Activated CD4-positive, alpha-beta T cell treated with anti-CD3 and anti-CD28 coated beads for 36 hours (primary cell): ENCODE measurements at regions not wholly inside any gene's neighbourhood (a gene's known extent, or its start where the extent isn't known, plus 50 kb on each side); places are given as distances from the start of the nearest gene placed in this dataset.
"Not testable (repeated sequence)": the region's sequence is repeated elsewhere in the genome, so short reads cannot be mapped to it uniquely, and the experiment has no call there.

ENCODE experiments used
- ATAC-seq: fragments of 200-7000 bp; cut with Tn5 transposase; one replicate; pipeline ENCODE4 v1.10.0; 2021; ENCODE audit warnings: mild to moderate bottlenecking, moderate library complexity
- CTCF ChIA-PET: fragments of 350-600 bp; sonication (Branson Sonifier 250); formaldehyde crosslinking; loops from one replicate; lab custom pipeline; 2021; ENCODE audit warnings: antibody characterized with exemption; lab: Charles Lee
- POLR2A ChIA-PET: fragments of 350-600 bp; sonication (Branson Sonifier 250); formaldehyde crosslinking; loops from one replicate; lab custom pipeline; 2021; ENCODE audit warnings: antibody characterized with exemption, inconsistent platforms; lab: Charles Lee
- DNase-seq: peaks from one replicate; pipeline ENCODE4 v3.0.0-alpha.2; 2020
- H3K27ac Mint-ChIP-seq: one replicate; pipeline ENCODE4 v1.8.0; 2021; ENCODE audit warnings: mixed read lengths
- H3K27me3 Mint-ChIP-seq: one replicate; pipeline ENCODE4 v1.8.0; 2021; ENCODE audit warnings: mixed read lengths
- H3K36me3 Mint-ChIP-seq: one replicate; pipeline ENCODE4 v1.8.0; 2021; ENCODE audit warnings: low read depth, mixed read lengths
- H3K4me1 Mint-ChIP-seq: one replicate; pipeline ENCODE4 v1.8.0; 2021; ENCODE audit warnings: mixed read lengths
- H3K4me3 Mint-ChIP-seq: one replicate; pipeline ENCODE4 v1.8.0; 2021; ENCODE audit warnings: mild to moderate bottlenecking, moderate library complexity, mixed read lengths
- H3K9me3 Mint-ChIP-seq: one replicate; pipeline ENCODE4 v1.8.0; 2021; ENCODE audit warnings: low read depth, mixed read lengths
- intact Hi-C, 2 experiments: fragments of 100-400 bp; cut with DNase I in 1 of 2; cut with micrococcal nuclease in 1 of 2; formaldehyde crosslinking; loops; one replicate each; pipeline versions ENCODE4 v1.14.2 to v1.15.1; 2022 to 2024; cut with DNase I, micrococcal nuclease

GRCh38 chr3:26460985-26461384 lies 161.6 kb upstream of the LRRC3B start:
- POLR2A ChIA-PET, result no interaction called here
- H3K9me3 Mint-ChIP-seq, result peaks cover 7% of the 10 kb centered on the region
- CTCF ChIA-PET, result no interaction called here
- no peaks in the 10 kb centered on the region for H3K27me3 Mint-ChIP-seq
- no peak overlapping the region for H3K27ac Mint-ChIP-seq
- no peaks in the 10 kb centered on the region for H3K4me1 Mint-ChIP-seq
- intact Hi-C loops, result no loop called here
- no peak overlapping the region for H3K4me3 Mint-ChIP-seq
- no peak for DNase-seq
- H3K36me3 Mint-ChIP-seq, result no peaks in the 10 kb centered on the region
- ATAC-seq, result no peak

- Mint-ChIP-seq H3K36me3 (no peaks in the 10 kb centered on the region), H3K9me3 (peaks cover 4% of the 10 kb centered on the region), H3K27me3 (no peaks in the 10 kb centered on the region), H3K4me1 (no peaks in the 10 kb centered on the region), H3K4me3 (no peak overlapping the region), H3K27ac (no peak overlapping the region)
- ChIA-PET POLR2A (no interaction called here), CTCF (no interaction called here)
- intact Hi-C loops, result no loop called here
- DNase-seq, result no peak
- ATAC-seq, result no peak
Measured at GRCh38 chr3:26472345-26472744, 150.2 kb upstream of the LRRC3B start.

- CTCF ChIA-PET, result no interaction called here
- Mint-ChIP-seq H3K4me1 (no peaks in the 10 kb centered on the region), H3K27me3 (no peaks in the 10 kb centered on the region), H3K36me3 (no peaks in the 10 kb centered on the region), H3K27ac (no peak overlapping the region), H3K4me3 (no peak overlapping the region), H3K9me3 (peaks cover 3% of the 10 kb centered on the region)
- DNase-seq (no peak), ATAC-seq (no peak)
- intact Hi-C loops, result no loop called here
- POLR2A ChIA-PET, result no interaction called here
Measured at GRCh38 chr3:26474706-26475105, 147.9 kb upstream of the LRRC3B start.

GRCh38 chr3:26480377-26480776 lies 142.2 kb upstream of the LRRC3B start:
- no peak for ATAC-seq
- Mint-ChIP-seq H3K27ac (no peak overlapping the region), H3K9me3 (peaks cover 4% of the 10 kb centered on the region), H3K4me3 (no peak overlapping the region), H3K36me3 (no peaks in the 10 kb centered on the region), H3K4me1 (no peaks in the 10 kb centered on the region), H3K27me3 (peaks cover 2% of the 10 kb centered on the region)
- CTCF ChIA-PET, result no interaction called here
- intact Hi-C loops, result no loop called here
- no peak for DNase-seq
- POLR2A ChIA-PET, result no interaction called here

- H3K9me3 Mint-ChIP-seq, result peaks cover 7% of the 10 kb centered on the region
Measured at GRCh38 chr3:26484140-26484539, 138.4 kb upstream of the LRRC3B start.

GRCh38 chr3:26498271-26498670 lies 124.3 kb upstream of the LRRC3B start:
- ChIA-PET POLR2A (no interaction called here), CTCF (interaction anchor here (0.7 kb wide), 1 partner anchor 93 kb away, joined by 3 read pairs; no protein-coding TSS in a partner anchor)
- ATAC-seq, result no peak
- no peak overlapping the region for H3K4me3 Mint-ChIP-seq
- no peaks in the 10 kb centered on the region for H3K27me3 Mint-ChIP-seq
- intact Hi-C loops, result no loop called here
- H3K36me3 Mint-ChIP-seq, result no peaks in the 10 kb centered on the region
- peaks cover 6% of the 10 kb centered on the region for H3K9me3 Mint-ChIP-seq
- no peak for DNase-seq
- H3K27ac Mint-ChIP-seq, result no peak overlapping the region
- no peaks in the 10 kb centered on the region for H3K4me1 Mint-ChIP-seq

More at GRCh38 chr3:26484140-26484539, 138.4 kb upstream of the LRRC3B start:
- H3K27me3 Mint-ChIP-seq, result peaks cover 2% of the 10 kb centered on the region
- no peaks in the 10 kb centered on the region for H3K36me3 Mint-ChIP-seq
- no peak overlapping the region for H3K27ac Mint-ChIP-seq
- CTCF ChIA-PET, result no interaction called here
- ATAC-seq, result no peak
- POLR2A ChIA-PET, result no interaction called here
- no peaks in the 10 kb centered on the region for H3K4me1 Mint-ChIP-seq
- H3K4me3 Mint-ChIP-seq, result no peak overlapping the region
- no peak for DNase-seq
- intact Hi-C loops, result no loop called here

- H3K4me3 Mint-ChIP-seq, result no peak overlapping the region
- H3K9me3 Mint-ChIP-seq, result peaks cover 6% of the 10 kb centered on the region
- H3K4me1 Mint-ChIP-seq, result no peaks in the 10 kb centered on the region
- no peak for ATAC-seq
- POLR2A ChIA-PET, result no interaction called here
- H3K27me3 Mint-ChIP-seq, result no peaks in the 10 kb centered on the region
- H3K36me3 Mint-ChIP-seq, result no peaks in the 10 kb centered on the region
- CTCF ChIA-PET, result interaction anchor here (0.8 kb wide), 1 partner anchor 144 kb away, joined by 4 read pairs; no protein-coding TSS in a partner anchor
- intact Hi-C loops, result no loop called here
- no peak for DNase-seq
- H3K27ac Mint-ChIP-seq, result no peak overlapping the region
Measured at GRCh38 chr3:26505399-26505798, 117.2 kb upstream of the LRRC3B start.

- H3K9me3 Mint-ChIP-seq, POLR2A ChIA-PET, CTCF ChIA-PET, H3K27ac Mint-ChIP-seq, H3K36me3 Mint-ChIP-seq, H3K4me3 Mint-ChIP-seq, DNase-seq, intact Hi-C loops, H3K4me1 Mint-ChIP-seq, ATAC-seq, H3K27me3 Mint-ChIP-seq: not testable (repeated sequence)
Measured at GRCh38 chr3:26514445-26515029, 108.0 kb upstream of the LRRC3B start.

- Mint-ChIP-seq H3K27me3 (no peaks in the 10 kb centered on the region), H3K36me3 (no peaks in the 10 kb centered on the region), H3K4me1 (no peaks in the 10 kb centered on the region), H3K27ac (no peak overlapping the region), H3K9me3 (peaks cover 6% of the 10 kb centered on the region), H3K4me3 (no peak overlapping the region)
- DNase-seq (no peak), ATAC-seq (no peak)
- ChIA-PET POLR2A (no interaction called here), CTCF (no interaction called here)
- intact Hi-C loops, result no loop called here
Measured at GRCh38 chr3:26515351-26515750, 107.2 kb upstream of the LRRC3B start.

- intact Hi-C loops, result no loop called here
- Mint-ChIP-seq H3K36me3 (no peaks in the 10 kb centered on the region), H3K9me3 (peaks cover 27% of the 10 kb centered on the region), H3K27me3 (no peaks in the 10 kb centered on the region), H3K4me1 (no peaks in the 10 kb centered on the region), H3K4me3 (no peak overlapping the region), H3K27ac (no peak overlapping the region)
- ChIA-PET CTCF (no interaction called here), POLR2A (no interaction called here)
- ATAC-seq (no peak), DNase-seq (no peak)
Measured at GRCh38 chr3:26521261-26521660, 101.3 kb upstream of the LRRC3B start.

GRCh38 chr3:26522919-26523318 lies 99.7 kb upstream of the LRRC3B start:
- DNase-seq (no peak), ATAC-seq (no peak)
- no peaks in the 10 kb centered on the region for H3K4me1 Mint-ChIP-seq
- peaks cover 24% of the 10 kb centered on the region for H3K9me3 Mint-ChIP-seq
- intact Hi-C loops, result no loop called here
- ChIA-PET POLR2A (no interaction called here), CTCF (no interaction called here)
- no peaks in the 10 kb centered on the region for H3K27me3 Mint-ChIP-seq
- H3K4me3 Mint-ChIP-seq, result no peak overlapping the region
- no peaks in the 10 kb centered on the region for H3K36me3 Mint-ChIP-seq
- no peak overlapping the region for H3K27ac Mint-ChIP-seq

- no peaks in the 10 kb centered on the region for H3K4me1 Mint-ChIP-seq
- H3K36me3 Mint-ChIP-seq, result no peaks in the 10 kb centered on the region
- peaks cover 33% of the 10 kb centered on the region for H3K9me3 Mint-ChIP-seq
- intact Hi-C loops, result no loop called here
- ChIA-PET POLR2A (no interaction called here), CTCF (no interaction called here)
- no peak overlapping the region for H3K4me3 Mint-ChIP-seq
- DNase-seq, result no peak
- H3K27ac Mint-ChIP-seq, result no peak overlapping the region
- ATAC-seq, result no peak
- H3K27me3 Mint-ChIP-seq, result no peaks in the 10 kb centered on the region
Measured at GRCh38 chr3:26525013-26525412, 97.6 kb upstream of the LRRC3B start.
